ENCODE measurements at regions not wholly inside any gene's neighbourhood (a gene's known extent, or its start where the extent isn't known, plus 50 kb on each side); places are given as distances from the start of the nearest gene placed in this dataset.
A peak's percentile ranks its signal among the peaks of the same experiment; 100 is the strongest.

DNA sequence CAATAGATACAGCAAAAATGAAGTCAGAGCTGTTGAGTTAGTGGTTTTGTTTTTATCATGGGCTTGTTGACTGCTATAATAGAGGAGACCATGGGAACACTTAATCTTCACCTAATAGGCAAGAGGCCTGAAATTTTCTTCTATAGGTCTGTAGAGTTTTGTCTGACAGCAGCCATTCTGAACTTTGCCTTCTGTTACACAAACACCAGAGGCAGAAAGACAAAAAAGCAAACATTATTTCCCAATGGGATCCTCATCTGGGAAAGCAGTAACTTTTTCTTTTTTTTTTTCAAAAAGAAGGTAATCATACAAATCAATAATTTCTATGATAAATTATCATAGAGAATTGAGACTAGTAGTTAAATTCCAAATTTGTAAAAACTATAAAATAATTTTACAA lies 494.1 kb downstream of the TOX3 start:
- no peak for DNase-seq (ENCODE audit: low read depth in 2 of 2)

DNA sequence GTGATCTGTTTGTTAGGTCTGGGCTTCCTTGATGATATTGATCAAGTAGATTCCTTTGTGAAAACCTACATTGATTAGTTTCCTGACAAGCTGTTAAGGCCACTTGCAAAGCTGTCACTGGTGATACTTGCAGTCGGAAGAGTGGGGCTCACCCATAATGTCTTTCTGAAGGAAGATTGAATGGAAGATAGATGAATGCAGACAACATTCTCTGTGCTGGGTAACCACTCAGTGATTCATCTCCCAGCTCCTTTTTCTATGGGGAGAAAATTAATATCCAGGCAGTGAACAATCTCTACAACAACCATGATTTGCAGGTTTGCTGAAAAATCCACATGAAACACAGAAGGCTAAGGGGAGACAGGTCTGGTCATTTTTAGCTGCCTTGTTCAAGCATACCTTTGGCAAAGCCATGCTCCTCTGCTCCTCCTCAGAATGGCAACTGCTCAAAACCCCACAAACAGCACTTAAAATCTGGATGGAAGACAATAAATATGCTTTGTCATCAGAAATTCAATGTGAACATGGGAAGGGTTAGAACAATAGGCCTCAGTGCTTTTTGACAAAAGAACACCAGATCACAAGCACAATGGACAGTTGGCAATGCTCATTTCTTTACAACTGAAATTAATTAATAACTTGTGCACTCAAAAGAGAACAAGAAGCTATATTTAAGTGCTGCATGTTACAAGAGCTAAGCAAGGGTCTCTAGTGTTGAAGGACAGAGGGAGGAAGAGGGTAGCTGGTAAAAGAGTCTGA lies 495.4 kb downstream of the TOX3 start:
- DNase-seq (ENCODE audit: low read depth in 2 of 2) = no peak

DNA sequence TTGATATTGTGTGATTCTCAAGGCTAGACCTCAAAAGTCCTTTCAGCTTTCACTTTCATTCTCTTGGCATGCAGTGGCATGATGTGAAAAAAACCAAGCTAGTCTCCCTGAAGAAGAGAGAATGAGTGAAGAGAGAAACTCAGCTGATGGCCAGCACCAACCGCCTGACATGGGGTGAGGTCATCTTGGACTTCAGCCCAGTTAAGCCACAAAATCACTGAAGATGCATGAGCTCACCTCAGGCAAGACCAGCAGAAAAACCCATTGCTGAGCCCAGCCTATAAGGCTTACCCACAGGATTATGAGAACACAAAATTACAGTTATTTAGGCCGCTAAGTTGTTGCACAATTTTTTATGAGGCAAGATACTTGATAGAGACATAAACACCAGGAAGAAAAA lies 496.5 kb downstream of the TOX3 start:
- DNase-seq (ENCODE audit: low read depth in 2 of 2) = no peak

DNA sequence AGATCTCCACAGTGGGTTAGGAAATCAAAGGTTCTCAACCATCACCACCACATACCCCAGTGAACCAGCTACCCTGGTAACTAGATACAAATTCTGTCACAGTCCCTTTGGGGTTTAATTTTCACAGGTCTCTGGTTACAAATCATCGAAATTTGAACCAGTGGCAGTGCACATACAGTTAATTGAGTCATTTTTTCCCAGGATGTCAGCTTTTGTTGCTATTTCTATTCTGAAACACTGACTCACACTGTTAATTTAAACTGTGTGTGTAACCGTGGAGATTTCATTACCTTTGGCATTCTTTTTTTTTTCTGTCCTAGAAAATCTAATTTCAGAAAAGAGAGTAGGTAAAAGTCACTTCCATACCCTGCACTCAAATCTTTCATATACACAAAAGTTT lies 511.5 kb downstream of the TOX3 start:
- no peak for DNase-seq (ENCODE audit: low read depth in 2 of 2)

DNA sequence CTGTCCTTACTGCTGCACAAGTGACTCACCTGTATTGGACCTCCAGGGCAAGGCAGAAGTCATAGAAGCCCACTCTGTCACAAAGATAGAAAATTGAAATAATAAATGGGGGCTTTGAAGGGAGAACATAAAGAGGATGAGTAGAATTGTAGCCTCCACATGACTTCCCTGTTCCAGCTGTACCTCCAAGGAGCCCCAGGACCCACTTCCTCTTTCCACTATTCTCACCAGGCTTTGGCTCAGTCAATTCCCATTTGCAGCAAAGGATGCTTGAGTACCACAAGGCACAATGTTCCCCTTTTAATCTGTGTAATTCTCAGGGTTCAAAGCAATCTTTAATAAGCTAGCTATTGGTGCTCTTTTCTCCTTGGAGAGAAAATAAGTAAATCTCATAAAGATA lies 512.1 kb downstream of the TOX3 start:
- DNase-seq (ENCODE audit: low read depth in 2 of 2) = no peak

DNA sequence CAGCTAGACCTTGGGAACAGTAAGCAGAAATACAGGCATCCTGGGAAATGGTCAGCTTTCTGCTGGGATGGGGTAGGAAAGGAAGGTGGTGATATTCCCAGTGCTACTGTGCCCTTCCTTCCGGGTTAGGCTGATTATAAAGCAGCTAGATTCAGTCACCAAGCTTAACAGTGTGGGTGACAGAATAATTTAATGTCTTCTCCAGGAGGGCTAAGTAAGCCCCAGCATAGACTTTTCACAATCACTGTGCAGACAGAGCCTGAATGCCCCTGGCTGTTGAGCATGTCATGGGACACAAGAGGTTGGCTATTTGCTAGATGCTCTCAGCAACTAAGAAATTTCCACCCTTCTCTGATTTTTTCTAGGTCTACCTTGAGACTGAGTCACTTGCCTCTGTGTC lies 513.0 kb downstream of the TOX3 start:
- no peak for DNase-seq (ENCODE audit: low read depth in 2 of 2)

DNA sequence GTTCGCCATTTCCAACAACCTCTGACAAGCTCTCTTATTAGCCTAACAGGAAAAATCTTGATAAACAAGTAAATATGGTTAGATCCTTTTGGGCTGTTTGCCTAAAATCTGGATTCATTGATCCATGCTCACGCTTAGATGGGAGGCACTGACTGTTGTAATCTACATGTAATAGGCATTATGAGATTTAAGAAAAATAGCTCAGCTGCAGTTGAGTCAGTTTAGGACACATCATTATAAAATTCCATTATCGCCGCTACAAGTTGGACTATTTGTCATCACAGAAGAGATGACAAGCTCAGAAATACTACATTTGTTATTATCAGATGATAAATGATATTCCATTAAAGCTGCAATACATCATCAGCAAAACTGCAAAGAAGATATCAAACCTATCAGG lies 524.0 kb downstream of the TOX3 start:
- no peak for DNase-seq (ENCODE audit: low read depth in 2 of 2)

DNA sequence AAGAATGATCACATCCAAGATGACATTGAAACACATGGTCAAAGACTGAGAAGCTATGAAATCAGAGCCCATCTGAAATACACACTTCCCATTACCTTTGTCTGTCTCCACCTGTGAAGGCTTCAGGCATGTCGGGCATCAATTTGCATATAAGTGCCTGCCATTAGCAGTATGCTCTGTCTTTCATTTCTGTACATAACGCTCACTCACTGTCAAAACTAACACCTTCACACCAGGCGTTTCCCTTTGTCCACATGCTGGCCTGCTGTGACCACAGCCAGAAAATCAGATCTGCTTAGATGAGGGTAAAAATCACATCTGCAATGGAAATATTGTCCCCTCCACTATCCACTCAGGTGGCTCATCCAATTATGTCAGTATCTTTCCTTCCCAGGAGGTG lies 524.8 kb downstream of the TOX3 start:
- no peak for DNase-seq (ENCODE audit: low read depth in 2 of 2)

DNA sequence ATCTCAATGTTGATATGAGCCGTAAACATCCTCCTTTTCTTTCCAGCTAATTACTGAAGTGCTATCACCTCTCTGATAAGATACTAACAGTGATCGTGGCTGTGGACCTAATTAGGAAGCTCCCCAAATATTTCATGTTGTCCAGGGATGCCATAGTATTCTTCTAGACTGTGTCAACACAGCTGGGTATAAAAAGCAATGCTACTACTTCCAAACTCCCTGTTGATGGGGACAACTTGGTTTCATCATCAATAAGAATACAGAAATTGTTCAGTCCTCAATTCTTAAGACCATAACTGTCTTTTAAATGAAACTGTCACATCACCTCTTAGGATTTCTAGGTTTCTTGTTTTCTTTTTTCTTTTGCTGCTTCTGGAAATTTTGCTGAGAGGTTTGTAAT lies 530.6 kb downstream of the TOX3 start:
- DNase-seq (ENCODE audit: low read depth in 2 of 2) = no peak

DNA sequence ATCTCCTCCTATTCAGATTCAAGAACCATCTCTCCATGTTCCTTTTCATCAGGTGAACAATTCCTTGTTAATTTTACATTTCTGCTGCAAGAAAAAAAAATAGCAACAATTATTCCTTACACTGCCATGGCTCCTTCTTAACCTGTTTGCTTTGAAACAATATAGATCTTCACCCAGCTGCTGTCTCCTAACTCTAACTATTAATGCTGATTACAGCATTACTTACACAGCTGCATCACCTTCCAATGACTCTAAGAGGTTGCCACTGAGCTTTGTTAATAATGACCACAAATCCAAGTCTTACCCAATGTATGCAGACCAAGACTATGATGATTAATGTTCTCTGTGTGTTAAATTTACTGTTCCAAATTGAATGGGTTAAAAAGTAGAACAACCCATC lies 541.4 kb downstream of the TOX3 start:
- no peak for DNase-seq (ENCODE audit: low read depth in 2 of 2)

DNA sequence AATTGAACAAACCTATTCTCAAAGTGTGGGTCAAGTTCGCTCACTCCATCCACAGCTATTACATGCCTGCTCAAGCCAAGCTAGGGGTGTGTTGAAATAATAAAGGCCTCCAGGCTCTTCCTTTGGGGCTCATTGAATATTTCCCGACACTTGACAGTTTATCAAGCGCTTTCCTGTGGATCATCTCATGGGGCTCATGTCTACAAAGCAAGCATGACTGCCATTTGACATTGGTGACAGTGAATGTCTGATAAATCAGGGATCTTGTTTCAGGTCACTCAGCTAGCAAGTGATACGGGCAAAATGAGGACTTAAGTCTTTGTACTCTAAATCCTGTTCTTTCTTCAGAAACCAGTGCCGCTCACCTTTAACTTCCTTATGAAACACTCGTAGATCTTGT lies 542.6 kb downstream of the TOX3 start:
- DNase-seq (ENCODE audit: low read depth in 2 of 2) = no peak

DNA sequence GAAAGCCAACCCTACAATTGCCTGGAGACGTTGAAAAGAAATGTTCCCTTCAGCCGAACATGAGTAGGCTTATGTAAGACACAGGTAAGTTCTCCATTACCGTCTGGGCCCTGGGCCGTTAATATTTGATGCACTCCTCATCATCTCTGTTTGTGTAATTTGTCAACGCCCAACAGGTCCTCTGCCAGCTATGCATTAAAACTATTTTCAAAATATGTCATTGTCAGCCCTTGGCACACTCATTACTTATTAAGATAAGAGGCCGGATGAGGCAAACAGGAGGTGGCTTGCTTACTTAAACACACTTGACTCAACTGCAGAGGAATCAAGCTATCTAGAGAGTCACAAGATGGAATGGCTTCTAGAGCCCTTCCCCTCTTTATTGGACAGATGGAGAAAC lies 544.9 kb downstream of the TOX3 start:
- DNase-seq (ENCODE audit: low read depth in 2 of 2) = no peak

DNA sequence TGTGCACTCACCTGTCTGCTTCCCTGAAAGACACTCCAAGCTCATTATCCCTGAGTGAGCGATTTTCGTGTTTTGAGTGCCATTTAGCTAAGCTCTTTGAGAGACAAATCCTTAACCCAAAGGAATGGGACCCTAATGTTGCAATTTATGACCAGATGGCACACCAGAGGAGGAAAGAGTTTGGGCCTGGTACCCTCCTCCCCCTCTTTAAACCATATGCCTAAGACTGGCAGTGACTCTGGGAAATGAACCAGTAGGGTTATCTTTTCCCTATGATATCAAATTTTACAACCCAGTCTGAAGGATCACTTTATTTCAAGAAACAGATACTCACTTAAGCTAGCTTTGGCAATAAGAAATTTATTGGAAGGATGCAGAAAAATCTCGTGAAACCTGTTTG lies 550.4 kb downstream of the TOX3 start:
- DNase-seq (ENCODE audit: low read depth in 2 of 2) = no peak

DNA sequence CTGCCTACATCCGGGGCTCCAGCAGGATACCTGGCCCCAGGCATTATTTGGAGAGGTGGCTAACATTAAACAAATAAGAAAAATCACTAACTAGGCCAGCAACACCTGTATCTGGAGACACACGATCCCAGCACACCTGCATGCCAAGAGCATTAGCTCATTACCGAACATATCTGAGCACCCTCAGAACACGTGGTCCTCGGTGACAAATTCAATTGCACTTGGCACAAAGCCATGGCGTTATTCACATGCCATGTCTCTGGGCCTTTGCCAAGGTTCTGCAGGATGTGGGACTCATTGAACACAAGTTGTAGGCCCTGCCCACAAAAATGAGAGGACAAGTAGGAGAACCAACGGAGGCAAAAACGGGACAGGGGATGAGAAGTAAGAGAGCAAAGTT lies 552.3 kb downstream of the TOX3 start:
- no peak for DNase-seq (ENCODE audit: low read depth in 2 of 2)

DNA sequence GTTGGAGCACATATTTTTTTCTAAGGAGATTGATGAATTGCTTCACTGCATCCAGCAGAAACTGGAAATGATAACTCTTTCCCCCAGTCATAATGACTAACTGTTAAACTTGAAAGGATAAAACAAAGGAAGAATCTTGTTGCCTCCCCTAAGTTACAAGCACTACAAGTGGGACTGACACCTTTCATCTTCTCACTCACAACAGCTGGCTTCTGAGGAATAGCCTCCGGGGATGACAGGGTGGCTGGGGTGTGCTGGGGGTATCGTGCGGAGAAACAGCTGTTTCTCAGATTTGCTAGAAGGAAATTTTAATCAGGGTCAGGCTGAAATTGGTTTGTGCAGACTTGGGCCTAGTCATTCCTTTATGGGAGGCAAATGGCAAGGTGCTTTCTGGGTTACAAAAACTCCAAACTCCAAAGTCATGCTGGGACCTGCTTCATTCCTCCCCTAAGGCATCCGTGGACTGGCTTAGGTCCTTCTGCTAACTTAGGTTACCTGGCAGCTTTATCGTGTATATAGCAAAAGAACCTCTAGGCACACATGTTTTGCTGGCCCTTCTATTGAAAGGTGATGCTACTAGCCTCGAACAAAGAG lies 557.2 kb downstream of the TOX3 start:
- DNase-seq (ENCODE audit: low read depth in 2 of 2) = no peak

DNA sequence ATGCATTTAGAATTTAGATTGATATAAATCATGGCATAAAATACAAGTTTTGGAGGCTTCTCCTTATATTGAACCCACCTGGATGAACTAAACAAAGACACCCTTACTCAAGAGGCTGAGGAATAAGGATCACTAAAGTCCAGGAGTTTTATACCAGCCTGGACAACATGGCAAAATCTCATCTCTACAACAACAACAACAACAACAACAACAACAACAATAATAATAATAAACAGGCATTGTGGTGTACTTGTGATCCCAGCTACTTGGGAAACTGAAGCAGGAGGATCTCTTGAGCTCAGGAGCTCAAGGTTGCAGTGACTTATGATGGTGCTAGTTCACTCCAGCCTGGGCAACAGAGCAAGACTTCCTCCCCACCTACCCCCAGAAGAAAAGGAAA lies 558.0 kb downstream of the TOX3 start:
- DNase-seq (ENCODE audit: low read depth in 2 of 2) = no peak

DNA sequence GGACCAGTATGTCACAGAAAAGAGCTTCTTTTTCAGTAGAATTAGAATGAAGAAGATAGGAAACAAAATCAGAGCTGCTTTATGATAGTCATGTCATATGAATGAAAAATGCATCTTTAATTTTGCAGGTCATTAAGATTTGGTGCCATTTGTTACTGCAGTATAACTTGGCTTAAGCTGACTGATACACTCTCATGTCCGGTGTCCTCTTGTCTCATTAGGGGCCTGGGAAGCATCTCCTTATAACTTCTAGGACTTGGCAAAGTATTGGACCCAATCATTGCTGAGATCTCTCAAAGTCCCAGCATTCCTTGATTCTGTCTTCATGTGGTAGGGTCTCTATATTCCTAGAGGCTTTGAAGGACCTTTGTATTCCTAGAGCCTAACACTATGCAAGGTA lies 559.4 kb downstream of the TOX3 start:
- DNase-seq (ENCODE audit: low read depth in 2 of 2) = no peak

DNA sequence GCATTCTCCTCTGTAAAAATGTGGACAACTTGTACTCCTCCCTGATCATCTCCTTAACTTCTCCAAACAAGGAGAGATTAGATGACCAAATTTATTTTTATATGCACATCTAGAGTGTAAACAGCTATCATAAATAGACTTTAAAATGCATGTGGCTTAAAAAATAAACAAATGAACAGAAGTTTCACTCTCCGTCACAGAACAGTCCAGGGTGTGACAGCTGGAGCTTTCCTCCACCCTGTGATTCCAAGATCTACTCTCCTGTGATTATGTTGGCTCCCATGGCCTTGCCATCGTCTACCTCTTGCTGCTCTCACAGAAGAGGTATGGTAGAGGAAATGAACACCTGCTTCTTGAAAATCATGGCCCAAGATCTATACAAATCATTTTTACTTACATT lies 560.2 kb downstream of the TOX3 start:
- DNase-seq (ENCODE audit: low read depth in 2 of 2) = no peak

DNA sequence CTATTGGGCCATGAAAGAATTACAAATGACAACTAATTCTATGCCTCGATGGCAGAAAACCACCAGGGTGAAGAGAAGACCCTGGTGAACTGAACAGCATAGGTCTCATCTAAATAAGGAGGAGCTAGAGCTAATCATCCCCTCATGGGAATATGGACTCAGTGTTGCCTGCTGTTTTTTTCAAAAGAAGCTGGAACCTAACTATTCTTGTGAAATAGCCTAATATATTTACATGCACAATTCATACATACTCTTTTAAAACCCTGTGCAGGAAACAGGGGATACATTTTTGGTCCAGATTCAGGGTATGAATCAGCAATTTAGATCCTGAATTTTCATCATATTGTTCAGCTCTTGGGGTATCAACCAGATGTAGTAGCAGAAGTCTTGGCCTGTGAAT lies 560.6 kb downstream of the TOX3 start:
- DNase-seq (ENCODE audit: low read depth in 2 of 2) = no peak

DNA sequence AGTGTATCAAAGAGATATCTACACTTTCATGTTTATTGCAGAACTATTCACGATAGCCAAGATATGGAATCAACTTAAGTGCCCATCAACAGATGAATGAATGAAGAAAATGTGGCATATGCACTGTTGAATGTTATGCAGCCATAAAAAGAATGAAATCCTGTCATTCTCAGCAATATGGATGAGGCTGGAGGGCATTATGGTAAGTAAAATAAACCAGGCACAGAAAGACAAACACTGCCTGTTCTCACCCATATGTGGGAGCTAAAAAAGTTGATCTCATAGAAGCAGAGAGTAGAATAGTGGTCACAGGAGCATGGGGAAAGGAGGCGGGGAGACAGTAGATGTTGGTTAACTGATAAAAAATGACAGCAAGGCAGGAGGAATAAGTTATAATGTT lies 561.8 kb downstream of the TOX3 start:
- DNase-seq (ENCODE audit: low read depth in 2 of 2) = no peak

DNA sequence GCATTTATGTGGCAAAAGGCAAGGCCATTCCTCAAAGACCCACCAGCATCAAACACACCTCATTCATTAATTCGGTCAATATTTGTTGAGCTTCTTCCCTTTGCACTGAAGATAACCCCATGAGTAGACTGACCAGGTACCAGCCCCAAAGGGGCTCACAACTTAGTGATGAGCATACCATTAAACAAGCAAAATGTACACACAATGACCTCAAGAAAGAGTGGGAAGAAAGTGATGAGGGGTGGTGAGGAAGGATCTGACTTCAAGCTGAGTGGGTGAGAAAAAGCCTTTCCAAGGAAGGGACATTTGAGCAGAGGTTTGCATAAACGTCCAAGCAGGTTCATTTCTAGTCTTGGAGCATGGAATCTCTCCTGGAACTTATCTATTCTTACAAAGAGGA lies 562.5 kb downstream of the TOX3 start:
- DNase-seq (ENCODE audit: low read depth in 2 of 2) = no peak

DNA sequence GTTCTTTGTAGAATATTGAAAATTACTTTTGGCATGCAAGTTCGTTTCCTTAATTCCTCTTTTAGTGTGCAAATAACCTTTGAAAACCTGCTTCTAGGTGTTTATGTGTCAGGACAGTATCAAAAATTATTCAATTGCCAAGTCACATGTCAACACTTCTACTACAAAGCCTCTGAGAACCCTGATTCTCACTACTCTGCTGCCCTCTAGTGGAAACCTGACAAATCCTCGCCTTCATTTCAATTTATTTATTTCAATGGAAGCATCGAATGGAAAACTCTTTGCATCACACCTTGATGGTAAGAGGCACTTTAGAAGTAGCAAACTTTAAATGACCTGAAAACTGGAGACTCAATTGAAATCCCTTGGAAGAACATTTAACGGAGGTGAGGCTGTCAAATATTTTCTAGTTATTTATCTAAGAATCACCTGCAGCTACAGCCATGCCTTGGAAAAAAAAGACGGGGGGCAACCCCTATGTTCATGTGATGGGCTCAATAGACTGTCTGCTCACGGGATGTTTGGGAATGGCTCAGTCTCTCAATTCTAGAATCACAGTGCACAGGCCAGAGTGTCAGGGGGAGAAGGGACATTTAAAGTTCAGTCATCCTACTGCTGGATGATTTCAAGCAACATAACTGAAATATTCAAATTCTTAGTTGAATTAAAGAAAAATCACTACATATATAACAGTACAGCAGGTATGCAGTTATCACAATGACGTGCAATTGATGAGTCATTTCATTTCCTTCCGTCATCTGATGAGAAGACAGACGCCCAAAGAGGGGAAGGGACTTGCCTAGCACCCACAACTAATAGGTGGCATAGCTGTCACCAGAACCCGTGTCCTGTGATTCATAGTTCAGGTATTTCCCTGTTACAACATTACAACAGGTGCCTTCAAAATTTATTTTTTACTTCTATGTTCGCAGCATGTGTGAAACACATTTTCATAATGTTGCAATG lies 563.9 kb downstream of the TOX3 start:
- DNase-seq (ENCODE audit: low read depth in 2 of 2) = peak; percentile 29 to 37

DNA sequence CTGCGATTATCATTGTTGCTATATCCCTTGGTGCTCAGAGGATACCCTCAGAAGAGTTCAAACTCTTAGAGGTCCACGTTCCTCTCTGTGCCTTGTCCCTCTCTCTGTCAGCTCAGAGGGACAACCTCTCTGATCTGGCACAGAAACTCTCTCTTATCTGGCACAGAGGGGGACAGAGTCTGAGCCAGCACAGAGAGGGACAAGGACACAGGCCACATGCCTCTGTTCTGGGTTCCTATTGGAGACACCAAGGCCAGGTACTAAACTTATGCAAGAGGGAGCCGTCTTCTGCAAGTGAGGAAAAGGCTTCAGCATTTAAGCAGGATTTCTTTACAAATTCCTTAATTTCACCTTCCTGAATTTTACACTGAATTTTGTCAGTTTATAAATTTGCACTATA lies 565.2 kb downstream of the TOX3 start:
- DNase-seq (ENCODE audit: low read depth in 2 of 2) = no peak
